Stimulated activated naive CD8-positive, alpha-beta T cell treated with anti-CD3 and anti-CD28 coated beads, Interleukin-15, amount 100 ng/mL, for 72 hours (primary cell): ENCODE measurements at regions not wholly inside any gene's neighbourhood (a gene's known extent, or its start where the extent isn't known, plus 50 kb on each side); places are given as distances from the start of the nearest gene placed in this dataset.
"Not testable (repeated sequence)": the region's sequence is repeated elsewhere in the genome, so short reads cannot be mapped to it uniquely, and the experiment has no call there.

Experiments used
- ATAC-seq: fragments of 150-1000 bp; cut with Tn5 transposase; 2 replicates; pipeline ENCODE4 v1.10.0; 2021; ENCODE audit warnings: mild to moderate bottlenecking, moderate library complexity
- DNase-seq, 2 donors: peaks; one replicate each; pipeline ENCODE4 v3.0.0; 2021 to 2022
- H3K27ac Mint-ChIP-seq, 2 donors: one replicate each; pipeline ENCODE4 v1.8.0; 2022; ENCODE audit warnings: mild to moderate bottlenecking in 2 of 2, mixed read lengths in 2 of 2, moderate library complexity in 2 of 2
- H3K27me3 Mint-ChIP-seq: one replicate; pipeline ENCODE4 v1.8.0; 2022; ENCODE audit warnings: mixed read lengths
- H3K4me1 Mint-ChIP-seq: one replicate; pipeline ENCODE4 v1.8.0; 2022; ENCODE audit warnings: mild to moderate bottlenecking, mixed read lengths
- H3K4me3 Mint-ChIP-seq, 2 donors: one replicate each; pipeline ENCODE4 v1.8.0; 2022; ENCODE audit warnings: mild to moderate bottlenecking in 2 of 2, mixed read lengths in 2 of 2, moderate library complexity in 1 of 2
- H3K9me3 Mint-ChIP-seq, 2 donors: one replicate each; pipeline ENCODE4 v1.8.0; 2022; ENCODE audit warnings: mixed read lengths in 2 of 2

GRCh38 chr1:214715126-214715525, 112.1 kb downstream of the CENPF start:
- Mint-ChIP-seq H3K4me3 (no peak overlapping the region), H3K9me3 (peaks cover 12 to 13% of the 10 kb centered on the region in 2 donors), H3K27me3 (peaks cover 11% of the 10 kb centered on the region), H3K27ac (no peak overlapping the region), H3K4me1 (no peaks in the 10 kb centered on the region)
- no peak for DNase-seq
- no peak for ATAC-seq

- Mint-ChIP-seq H3K27ac (no peak overlapping the region), H3K4me3 (no peak overlapping the region), H3K9me3 (peaks cover 12 to 19% of the 10 kb centered on the region in 2 donors), H3K27me3 (peaks cover 11% of the 10 kb centered on the region), H3K4me1 (no peaks in the 10 kb centered on the region)
- ATAC-seq (no peak), DNase-seq (no peak)
Observed at GRCh38 chr1:214717351-214717750, 114.4 kb downstream of the CENPF start.

DNA sequence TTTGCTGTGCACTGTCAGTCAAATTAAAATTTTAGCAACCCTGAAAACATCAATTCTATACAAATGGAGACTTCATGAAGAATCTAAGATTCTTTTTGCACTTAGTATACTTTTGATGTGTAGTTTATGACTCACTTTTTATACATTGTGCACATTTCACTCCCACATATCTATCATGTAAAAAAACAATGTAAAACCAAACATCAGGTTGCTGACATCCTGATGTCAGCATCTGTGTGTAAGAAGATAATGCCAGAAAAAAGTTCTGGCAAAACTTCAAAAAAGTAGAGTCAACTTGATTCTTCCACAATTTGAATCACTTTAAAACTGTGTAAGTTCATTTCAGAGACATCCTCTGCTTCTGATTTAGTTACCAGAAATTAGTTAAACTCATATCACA, 115.7 kb downstream of the CENPF start:
- H3K4me3 Mint-ChIP-seq, result no peak overlapping the region
- H3K9me3 Mint-ChIP-seq, result peaks cover 18 to 19% of the 10 kb centered on the region in 2 donors
- no peak overlapping the region for H3K27ac Mint-ChIP-seq
- H3K27me3 Mint-ChIP-seq, result peaks cover 11% of the 10 kb centered on the region
- ATAC-seq (no peak), DNase-seq (no peak)
- H3K4me1 Mint-ChIP-seq, result no peaks in the 10 kb centered on the region

DNA sequence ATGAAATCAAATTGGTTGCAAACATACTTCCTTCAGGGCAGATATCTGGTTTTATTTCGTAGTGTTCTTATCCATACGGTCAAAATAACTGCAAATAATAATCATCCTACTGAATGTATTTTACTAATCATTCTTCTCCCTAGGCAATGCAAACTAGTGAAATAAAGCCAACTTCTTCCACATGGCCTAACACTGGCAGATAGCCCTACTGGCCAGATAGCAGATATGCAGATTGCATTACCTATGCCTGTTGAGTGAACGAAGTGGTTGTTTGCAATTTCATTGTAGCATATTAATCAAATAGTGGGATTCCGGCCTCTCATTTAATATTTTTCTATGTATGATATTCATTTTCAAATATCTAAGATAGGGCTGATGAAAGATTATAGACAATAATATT, 116.2 kb downstream of the CENPF start:
- Mint-ChIP-seq H3K4me1 (no peaks in the 10 kb centered on the region), H3K27me3 (peaks cover 11% of the 10 kb centered on the region), H3K9me3 (peaks cover 16 to 19% of the 10 kb centered on the region in 2 donors), H3K27ac (no peak overlapping the region), H3K4me3 (no peak overlapping the region)
- DNase-seq, result no peak
- no peak for ATAC-seq

GRCh38 chr1:214720561-214720960, 117.6 kb downstream of the CENPF start:
- no peaks in the 10 kb centered on the region for H3K4me1 Mint-ChIP-seq
- H3K9me3 Mint-ChIP-seq, result peaks cover 7% of the 10 kb centered on the region in 2 donors
- no peak for DNase-seq
- H3K27ac Mint-ChIP-seq, result no peak overlapping the region
- H3K4me3 Mint-ChIP-seq, result no peak overlapping the region
- no peaks in the 10 kb centered on the region for H3K27me3 Mint-ChIP-seq
- no peak for ATAC-seq

GRCh38 chr1:214727274-214727673, 124.3 kb downstream of the CENPF start:
- Mint-ChIP-seq H3K27ac (no peak overlapping the region), H3K9me3 (peaks cover 0 to 6% of the 10 kb centered on the region in 2 donors), H3K4me3 (no peak overlapping the region), H3K27me3 (no peaks in the 10 kb centered on the region), H3K4me1 (no peaks in the 10 kb centered on the region)
- no peak for DNase-seq
- no peak for ATAC-seq

GRCh38 chr1:214739621-214740238, 136.7 kb downstream of the CENPF start:
- ATAC-seq, result no peak
- Mint-ChIP-seq H3K9me3 (peaks cover 4 to 7% of the 10 kb centered on the region in 2 donors), H3K4me3 (no peak overlapping the region), H3K4me1 (peaks cover 6% of the 10 kb centered on the region), H3K27ac (no peak overlapping the region), H3K27me3 (no peaks in the 10 kb centered on the region)
- DNase-seq, result no peak

DNA sequence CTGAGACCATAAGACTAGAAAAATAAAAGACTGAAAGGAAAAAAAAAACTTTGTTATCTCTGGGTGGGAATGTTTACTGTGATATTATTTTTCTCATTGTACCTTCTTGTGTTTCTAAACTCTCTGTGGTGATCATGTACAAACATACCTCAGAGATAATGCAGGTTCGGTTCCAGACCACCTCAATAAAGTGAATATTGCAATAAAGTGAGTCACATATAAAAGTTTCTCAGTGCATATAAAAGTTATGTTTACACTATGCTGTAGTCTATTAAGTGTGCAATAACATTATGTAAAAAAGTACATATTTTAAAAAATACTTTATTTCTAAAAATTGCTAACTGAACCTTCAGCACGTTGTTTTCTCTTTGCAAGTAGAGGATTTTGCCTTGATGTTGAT, 137.5 kb downstream of the CENPF start:
- Mint-ChIP-seq H3K27me3 (no peaks in the 10 kb centered on the region), H3K9me3 (peaks cover 4 to 7% of the 10 kb centered on the region in 2 donors), H3K27ac (no peak overlapping the region), H3K4me1 (peaks cover 3% of the 10 kb centered on the region), H3K4me3 (no peak overlapping the region)
- ATAC-seq, result no peak
- no peak for DNase-seq

- no peaks in the 10 kb centered on the region for H3K27me3 Mint-ChIP-seq
- H3K27ac Mint-ChIP-seq, result no peak overlapping the region
- H3K4me3 Mint-ChIP-seq, result no peak overlapping the region
- DNase-seq, result no peak
- H3K9me3 Mint-ChIP-seq, result peaks cover 0 to 4% of the 10 kb centered on the region in 2 donors
- no peaks in the 10 kb centered on the region for H3K4me1 Mint-ChIP-seq
- ATAC-seq, result no peak
Observed at GRCh38 chr1:214747050-214747635, 144.1 kb downstream of the CENPF start.

DNA sequence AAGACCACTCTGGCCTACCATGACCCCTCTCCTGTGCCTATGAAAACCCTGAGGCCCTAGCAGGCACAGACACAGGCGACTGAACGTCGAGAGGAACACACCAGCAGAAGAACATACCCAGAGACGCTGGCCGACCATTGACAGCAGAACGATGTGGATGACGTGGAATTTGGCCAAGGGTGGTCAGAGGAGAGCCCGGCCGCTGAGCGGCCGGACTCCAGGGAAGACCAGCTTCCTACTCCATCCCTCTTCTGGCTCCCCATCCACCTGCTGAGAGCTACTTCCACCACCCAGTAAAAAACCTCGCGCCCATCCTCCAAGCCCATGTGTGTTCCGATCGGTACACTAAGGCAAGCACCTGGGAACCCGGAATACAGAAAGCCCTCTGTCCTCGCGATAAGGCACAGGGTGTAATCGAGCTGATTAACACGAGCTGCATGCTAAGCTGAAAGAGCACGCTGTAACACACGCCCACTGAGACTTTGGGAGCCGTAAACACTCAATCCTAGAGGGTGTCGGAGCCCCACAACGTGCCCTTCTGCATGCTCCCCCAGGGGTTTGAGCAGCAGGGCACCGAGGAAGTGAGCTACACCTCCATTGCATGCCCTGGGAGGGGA, 150.3 kb downstream of the CENPF start:
- Mint-ChIP-seq H3K9me3 (peaks cover 11 to 13% of the 10 kb centered on the region in 2 donors), H3K27me3 (no peaks in the 10 kb centered on the region), H3K4me1 (no peaks in the 10 kb centered on the region), H3K27ac (peak overlapping the region in 1 of 2 donors; percentile 76), H3K4me3 (no peak overlapping the region)
- DNase-seq, result no peak
- no peak for ATAC-seq

GRCh38 chr1:214761030-214761429, 158.0 kb downstream of the CENPF start:
- peaks cover 44 to 70% of the 10 kb centered on the region in 2 donors for H3K9me3 Mint-ChIP-seq
- H3K4me1 Mint-ChIP-seq, result no peaks in the 10 kb centered on the region
- no peak overlapping the region for H3K27ac Mint-ChIP-seq
- DNase-seq (no peak), ATAC-seq (no peak)
- H3K4me3 Mint-ChIP-seq, result no peak overlapping the region
- H3K27me3 Mint-ChIP-seq, result no peaks in the 10 kb centered on the region

GRCh38 chr1:214762902-214763301, 159.9 kb downstream of the CENPF start:
- H3K27ac Mint-ChIP-seq, result no peak overlapping the region
- no peak for DNase-seq
- no peaks in the 10 kb centered on the region for H3K4me1 Mint-ChIP-seq
- no peak overlapping the region for H3K4me3 Mint-ChIP-seq
- ATAC-seq, result no peak
- H3K27me3 Mint-ChIP-seq, result no peaks in the 10 kb centered on the region
- peaks cover 34 to 60% of the 10 kb centered on the region in 2 donors for H3K9me3 Mint-ChIP-seq

GRCh38 chr1:214764502-214764901, 161.5 kb downstream of the CENPF start:
- Mint-ChIP-seq H3K4me1 (no peaks in the 10 kb centered on the region), H3K27me3 (no peaks in the 10 kb centered on the region), H3K9me3 (peaks cover 37 to 54% of the 10 kb centered on the region in 2 donors), H3K27ac (no peak overlapping the region), H3K4me3 (no peak overlapping the region)
- peak; percentile 15 for ATAC-seq
- DNase-seq, result no peak

GRCh38 chr1:214767221-214767620, 164.2 kb downstream of the CENPF start:
- no peak for DNase-seq
- ATAC-seq, result no peak
- Mint-ChIP-seq H3K4me3 (no peak overlapping the region), H3K4me1 (no peaks in the 10 kb centered on the region), H3K27ac (no peak overlapping the region), H3K9me3 (peaks cover 26 to 28% of the 10 kb centered on the region in 2 donors), H3K27me3 (no peaks in the 10 kb centered on the region)

- ATAC-seq, H3K27ac Mint-ChIP-seq, DNase-seq, H3K4me3 Mint-ChIP-seq, H3K4me1 Mint-ChIP-seq, H3K27me3 Mint-ChIP-seq, H3K9me3 Mint-ChIP-seq: not testable (repeated sequence)
Observed at GRCh38 chr1:214769666-214770065, 166.7 kb downstream of the CENPF start.

GRCh38 chr1:214777364-214777763, 174.4 kb downstream of the CENPF start:
- Mint-ChIP-seq H3K9me3 (no peaks in the 10 kb centered on the region), H3K4me3 (no peak overlapping the region), H3K4me1 (no peaks in the 10 kb centered on the region), H3K27ac (no peak overlapping the region), H3K27me3 (no peaks in the 10 kb centered on the region)
- DNase-seq, result no peak
- no peak for ATAC-seq
